D721Med (cell line): ENCODE measurements at regions not wholly inside any gene's neighbourhood (a gene's known extent, or its start where the extent isn't known, plus 50 kb on each side); places are given as distances from the start of the nearest gene placed in this dataset.

Source experiments
- DNase-seq: peaks from one replicate; pipeline ENCODE4 v3.0.0; 2011; ENCODE audit warnings: low spot score; ENCODE audit not compliant: insufficient read length
- FAIRE-seq: peaks from 2 replicates; lab custom pipeline; 2011; peaks lifted over from hg19 to GRCh38; lab: Jason Lieb, UNC
- TF ChIP-seq, protein P1 (sequence below): IDR thresholded peaks from 2 replicates; pipeline ENCODE4 v1.5.1; 2012; ENCODE audit warnings: mild to moderate bottlenecking, control low read depth; ENCODE audit not compliant: insufficient read depth; ENCODE audit errors: missing control alignments

DNA sequence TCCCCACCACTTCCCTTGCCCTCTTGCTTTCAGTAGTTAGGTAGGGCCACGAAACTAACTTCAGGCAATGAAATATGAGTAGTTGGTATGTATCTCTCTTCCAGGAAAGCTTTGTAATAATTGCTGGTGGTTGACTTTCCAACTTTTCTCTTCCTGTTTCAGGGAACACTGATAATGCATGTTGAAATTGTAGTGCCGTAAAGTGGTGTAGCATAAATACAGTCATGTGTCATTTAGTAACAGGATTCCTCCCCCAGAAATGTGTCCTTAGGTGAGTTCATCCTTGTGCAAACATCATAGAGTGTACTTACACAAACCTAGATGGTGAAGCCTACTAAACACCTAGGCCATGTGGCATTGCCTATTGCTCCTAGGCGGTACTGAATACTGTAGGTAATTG, 429.2 kb downstream of the PID1 start:
- TF ChIP-seq, protein P1, sequence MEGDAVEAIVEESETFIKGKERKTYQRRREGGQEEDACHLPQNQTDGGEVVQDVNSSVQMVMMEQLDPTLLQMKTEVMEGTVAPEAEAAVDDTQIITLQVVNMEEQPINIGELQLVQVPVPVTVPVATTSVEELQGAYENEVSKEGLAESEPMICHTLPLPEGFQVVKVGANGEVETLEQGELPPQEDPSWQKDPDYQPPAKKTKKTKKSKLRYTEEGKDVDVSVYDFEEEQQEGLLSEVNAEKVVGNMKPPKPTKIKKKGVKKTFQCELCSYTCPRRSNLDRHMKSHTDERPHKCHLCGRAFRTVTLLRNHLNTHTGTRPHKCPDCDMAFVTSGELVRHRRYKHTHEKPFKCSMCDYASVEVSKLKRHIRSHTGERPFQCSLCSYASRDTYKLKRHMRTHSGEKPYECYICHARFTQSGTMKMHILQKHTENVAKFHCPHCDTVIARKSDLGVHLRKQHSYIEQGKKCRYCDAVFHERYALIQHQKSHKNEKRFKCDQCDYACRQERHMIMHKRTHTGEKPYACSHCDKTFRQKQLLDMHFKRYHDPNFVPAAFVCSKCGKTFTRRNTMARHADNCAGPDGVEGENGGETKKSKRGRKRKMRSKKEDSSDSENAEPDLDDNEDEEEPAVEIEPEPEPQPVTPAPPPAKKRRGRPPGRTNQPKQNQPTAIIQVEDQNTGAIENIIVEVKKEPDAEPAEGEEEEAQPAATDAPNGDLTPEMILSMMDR: no peak
- FAIRE-seq: no peak
- DNase-seq: no peak

DNA sequence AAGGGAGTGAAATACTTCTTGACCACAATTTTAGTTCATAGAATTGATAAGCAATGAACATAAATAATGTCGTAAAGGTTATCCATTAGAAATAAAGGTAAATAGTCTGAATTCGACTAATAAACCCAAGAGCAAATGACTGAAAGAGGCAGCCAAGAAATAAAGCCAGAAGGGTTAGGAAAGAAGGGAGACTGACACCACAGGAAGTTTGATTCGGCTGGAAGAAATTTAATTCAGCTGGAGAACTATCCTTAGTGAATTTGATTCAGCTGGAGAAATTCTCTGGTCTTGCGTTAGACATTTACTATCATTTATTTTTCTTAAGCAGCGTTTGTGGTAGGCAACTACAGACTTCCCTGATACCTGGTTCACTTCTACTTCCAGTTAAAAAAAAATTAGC, 429.6 kb downstream of the PID1 start:
- TF ChIP-seq, protein P1: no peak
- no peak for DNase-seq
- FAIRE-seq: no peak

DNA sequence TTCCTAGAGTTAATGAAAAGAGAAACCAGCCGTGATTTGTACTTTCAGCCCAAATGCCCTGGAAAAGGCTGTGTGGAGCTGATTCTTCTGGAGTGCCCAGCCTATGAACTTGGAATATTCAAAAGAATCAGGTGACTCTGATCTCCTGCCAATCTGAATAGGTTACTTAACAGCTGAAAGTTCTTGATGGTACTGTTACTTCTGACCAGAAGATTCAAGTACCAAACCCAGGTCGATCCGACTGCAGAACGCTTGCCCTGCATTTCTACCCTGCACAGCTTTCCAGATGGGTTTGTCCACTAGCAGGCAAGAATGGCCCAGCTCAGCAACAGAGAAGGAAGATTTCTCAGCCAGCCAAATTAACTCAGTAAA, 430.4 kb downstream of the PID1 start:
- DNase-seq (no peak), FAIRE-seq (no peak)
- TF ChIP-seq, protein P1: no peak

DNA sequence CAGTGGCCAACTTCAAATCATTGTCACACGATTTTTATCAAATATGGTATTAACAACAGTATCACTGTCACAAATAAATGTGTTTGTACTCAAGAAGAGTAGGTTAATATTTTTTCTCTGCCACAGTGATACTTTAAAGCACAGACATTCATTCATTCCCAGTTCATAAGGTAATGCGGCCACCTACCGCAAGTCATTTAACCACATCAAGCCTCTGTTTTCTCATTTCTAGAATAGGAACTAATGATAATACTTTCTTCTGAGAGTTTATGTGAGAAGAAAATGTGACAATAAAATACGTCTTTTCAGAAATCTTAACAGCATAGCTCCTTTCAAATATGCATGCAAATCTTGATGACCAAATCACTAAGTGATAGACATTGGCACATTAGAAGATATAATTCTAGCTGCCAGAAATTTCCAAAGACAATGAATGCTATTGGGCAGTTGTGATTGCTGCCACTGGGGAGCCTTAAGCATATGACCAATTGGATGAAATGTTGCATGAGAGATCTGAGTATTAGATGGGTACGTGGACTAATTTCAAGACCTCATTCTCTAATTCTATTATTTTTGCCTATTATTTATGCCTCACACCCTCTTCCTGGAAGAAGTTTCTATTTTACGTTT, 430.9 kb downstream of the PID1 start:
- TF ChIP-seq, protein P1: no peak
- FAIRE-seq (no peak), DNase-seq (no peak)

DNA sequence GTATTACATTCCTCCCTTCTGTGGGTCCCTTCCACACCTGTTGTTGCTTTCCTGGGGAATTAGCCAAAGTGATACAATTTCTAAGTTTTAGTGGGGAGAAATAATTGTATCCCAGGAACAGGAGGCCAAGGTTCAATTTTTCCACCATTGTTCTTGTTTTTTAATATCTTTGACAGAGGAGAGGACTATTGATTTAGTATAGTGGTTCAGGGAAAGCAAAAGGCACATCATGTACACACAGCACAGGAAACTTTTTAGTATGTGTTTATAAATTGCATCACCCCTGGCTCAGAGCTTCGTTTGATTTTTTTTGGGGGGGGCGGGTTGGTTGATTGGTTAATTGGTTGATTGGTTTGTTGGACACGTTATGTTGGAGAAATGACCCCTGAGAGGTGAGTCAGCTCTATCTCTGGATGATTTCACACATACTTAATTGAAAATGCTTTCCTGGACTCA, 431.6 kb downstream of the PID1 start:
- no peak for FAIRE-seq
- DNase-seq: no peak
- TF ChIP-seq, protein P1: no peak

DNA sequence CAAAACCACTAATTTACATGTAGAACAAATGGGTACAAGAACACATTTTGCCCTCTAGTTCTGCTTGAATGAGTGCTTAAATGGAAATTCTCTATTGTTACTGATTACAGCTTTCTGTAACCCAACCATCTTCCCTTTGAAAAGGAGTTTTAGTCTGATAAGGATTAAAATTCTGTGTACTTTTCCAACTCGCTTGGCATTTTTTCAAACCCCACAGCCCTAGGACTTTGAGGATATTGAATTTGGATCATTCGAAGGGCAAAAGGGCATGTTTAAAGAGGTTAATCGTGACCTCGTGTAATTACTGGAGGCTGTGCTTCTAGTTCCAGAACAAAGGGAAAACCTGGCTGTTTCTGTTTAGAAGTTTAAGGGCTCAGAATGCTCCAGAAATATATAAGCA, 432.3 kb downstream of the PID1 start:
- no peak for FAIRE-seq
- TF ChIP-seq, protein P1: no peak
- DNase-seq: no peak

DNA sequence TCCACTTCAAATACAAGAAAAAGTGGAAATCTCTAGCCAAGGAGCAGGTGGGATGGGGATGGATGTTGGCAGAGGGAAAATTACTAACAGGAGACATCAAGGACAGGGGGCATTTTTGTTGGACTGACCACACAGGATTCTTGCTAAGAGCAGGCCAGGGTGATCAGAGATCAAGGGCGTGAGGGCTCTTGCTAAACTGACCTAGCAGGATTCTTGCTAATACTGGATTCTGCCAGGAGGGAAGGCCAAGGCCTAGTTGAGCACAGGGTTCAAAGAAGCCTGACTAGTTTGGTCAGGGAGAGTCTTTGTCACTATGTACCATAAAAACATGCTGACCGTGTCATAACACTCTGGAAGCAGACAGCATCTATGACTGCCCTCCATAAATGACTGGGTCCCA, 442.7 kb downstream of the PID1 start:
- TF ChIP-seq, protein P1: no peak
- DNase-seq (no peak), FAIRE-seq (no peak)
